ENCODE measurements at regions not wholly inside any gene's neighbourhood (a gene's known extent, or its start where the extent isn't known, plus 50 kb on each side); places are given as distances from the start of the nearest gene placed in this dataset.

GRCh38 chrX:121932688-121933087 lies 885.3 kb downstream of the GLUD2 start:
- TF ChIP-seq CTCF (IDR thresholded peaks at IDR 0.05): no peak
- no peak for TF ChIP-seq POLR2A (IDR thresholded peaks at IDR 0.05)
- ATAC-seq (no peak), DNase-seq (no peak)
- Histone ChIP-seq H3K36me3 (no peaks in the 10 kb centered on the region), H3K27me3 (no peaks in the 10 kb centered on the region), H3K27ac (no peak overlapping the region), H3K4me1 (no peaks in the 10 kb centered on the region), H3K4me3 (no peak overlapping the region), H3K9me3 (no peaks in the 10 kb centered on the region)
- intact Hi-C loops (cut with DNase I): no loop called here
- WGBS (ENCODE audit: insufficient coverage, low coverage, low lambda C conversion rate, missing lambda C conversion rate): 30% methylated on average over 2 of the region's 2 CpGs

GRCh38 chrX:121949041-121949760 lies 901.8 kb downstream of the GLUD2 start:
- 39% methylated on average over 6 of the region's 7 CpGs for WGBS (ENCODE audit: insufficient coverage, low coverage, low lambda C conversion rate, missing lambda C conversion rate)
- no peak overlapping the region for H3K4me3 ChIP-seq
- TF ChIP-seq POLR2A (IDR thresholded peaks at IDR 0.05) (no peak), CTCF (IDR thresholded peaks at IDR 0.05) (no peak)
- H3K9me3 ChIP-seq: no peaks in the 10 kb centered on the region
- DNase-seq: no peak
- H3K36me3 ChIP-seq: no peaks in the 10 kb centered on the region
- H3K4me1 ChIP-seq: no peaks in the 10 kb centered on the region
- no peak for ATAC-seq
- intact Hi-C loops (cut with DNase I): no loop called here
- H3K27me3 ChIP-seq: no peaks in the 10 kb centered on the region
- H3K27ac ChIP-seq: no peak overlapping the region

- DNase-seq (no peak), ATAC-seq (no peak)
- Histone ChIP-seq H3K27me3 (no peaks in the 10 kb centered on the region), H3K27ac (no peak overlapping the region), H3K36me3 (no peaks in the 10 kb centered on the region), H3K4me3 (no peak overlapping the region), H3K9me3 (no peaks in the 10 kb centered on the region), H3K4me1 (no peaks in the 10 kb centered on the region)
- intact Hi-C loops (cut with DNase I): no loop called here
- TF ChIP-seq CTCF (IDR thresholded peaks at IDR 0.05) (no peak), POLR2A (IDR thresholded peaks at IDR 0.05) (no peak)
These were observed 911.5 kb downstream of the GLUD2 start for GRCh38 chrX:121958886-121959285.

- peaks cover 0 to 2% (median 0%) of the 10 kb centered on the region in 4 donors for H3K9me3 ChIP-seq
- no peaks in the 10 kb centered on the region for H3K27me3 ChIP-seq
- WGBS (ENCODE audit: insufficient coverage, low coverage, low lambda C conversion rate, missing lambda C conversion rate): 72% methylated on average over 2 of the region's 2 CpGs
- no peaks in the 10 kb centered on the region for H3K4me1 ChIP-seq
- H3K4me3 ChIP-seq: no peak overlapping the region
- H3K27ac ChIP-seq: no peak overlapping the region
- intact Hi-C loops (cut with DNase I): no loop called here
- ATAC-seq: no peak
- DNase-seq: no peak
- no peaks in the 10 kb centered on the region for H3K36me3 ChIP-seq
- no peak for TF ChIP-seq POLR2A (IDR thresholded peaks at IDR 0.05)
- no peak for TF ChIP-seq CTCF (IDR thresholded peaks at IDR 0.05)
These were observed 928.3 kb downstream of the GLUD2 start for GRCh38 chrX:121975671-121976070.

GRCh38 chrX:121987163-121987562 lies 939.8 kb downstream of the GLUD2 start:
- Histone ChIP-seq H3K36me3 (no peaks in the 10 kb centered on the region), H3K4me3 (no peak overlapping the region), H3K9me3 (peaks cover 0 to 3% (median 0%) of the 10 kb centered on the region in 4 donors), H3K27ac (no peak overlapping the region), H3K27me3 (no peaks in the 10 kb centered on the region), H3K4me1 (no peaks in the 10 kb centered on the region)
- TF ChIP-seq CTCF (IDR thresholded peaks at IDR 0.05) (no peak), POLR2A (IDR thresholded peaks at IDR 0.05) (no peak)
- ATAC-seq (no peak), DNase-seq (no peak)
- WGBS (ENCODE audit: insufficient coverage, low coverage, low lambda C conversion rate, missing lambda C conversion rate): 36% methylated on average over 1 of the region's 1 CpG
- intact Hi-C loops (cut with DNase I): no loop called here
